H1 (cell line): ENCODE measurements at regions not wholly inside any gene's neighbourhood (a gene's known extent, or its start where the extent isn't known, plus 50 kb on each side); places are given as distances from the start of the nearest gene placed in this dataset.

Source experiments
- CTCF ChIA-PET: fragments of 300-600 bp; sonication (Branson Sonifier 250); formaldehyde crosslinking; loops from one replicate; lab custom pipeline; 2021; ENCODE audit not compliant: partially characterized antibody; lab: Charles Lee
- POLR2A ChIA-PET: fragments of 300-600 bp; sonication (Branson Sonifier 250); formaldehyde crosslinking; loops from one replicate; lab custom pipeline; 2021; ENCODE audit warnings: inconsistent platforms; ENCODE audit not compliant: partially characterized antibody; lab: Charles Lee
- DNase-seq, 2 experiments: peaks; one replicate each; pipeline versions ENCODE4 v3.0.0 to v3.0.0-alpha.2; 2010 to 2022; ENCODE audit warnings: low spot score in 2 of 2, low read depth in 1 of 2, mixed read lengths in 1 of 2
- FAIRE-seq: peaks from 2 replicates; lab custom pipeline; 2011; peaks lifted over from hg19 to GRCh38; lab: Jason Lieb, UNC
- H2AFZ ChIP-seq: 2 replicates; pipeline ENCODE4 v1.8.1; 2012; ENCODE audit warnings: low read length, inconsistent platforms
- H2AK5ac ChIP-seq: 2 replicates; pipeline ENCODE4 v1.6.1; 2013; ENCODE audit warnings: low read depth, low read length
- H2BK120ac ChIP-seq: replicated peaks from 2 replicates; pipeline ENCODE3; 2013; ENCODE audit warnings: low read depth, low read length, inconsistent platforms
- H2BK12ac ChIP-seq: 2 replicates; pipeline ENCODE4 v1.6.1; 2013; ENCODE audit warnings: low read depth, low read length
- H2BK15ac ChIP-seq: 2 replicates; pipeline ENCODE4 v1.6.1; 2013; ENCODE audit warnings: low read length
- H2BK20ac ChIP-seq: 2 replicates; pipeline ENCODE4 v1.6.1; 2013; ENCODE audit warnings: low read length
- H2BK5ac ChIP-seq: 2 replicates; pipeline ENCODE4 v1.6.1; 2013; ENCODE audit warnings: low read depth, low read length
- H3K14ac ChIP-seq: 2 replicates; pipeline ENCODE4 v1.6.1; 2013; ENCODE audit warnings: inconsistent platforms; ENCODE audit not compliant: insufficient read length
- H3K18ac ChIP-seq: 2 replicates; pipeline ENCODE4 v1.6.1; 2013; ENCODE audit warnings: low read length; ENCODE audit errors: extremely low read depth
- H3K23ac ChIP-seq: 2 replicates; pipeline ENCODE4 v1.6.1; 2013; ENCODE audit warnings: inconsistent platforms; ENCODE audit not compliant: insufficient read length
- H3K23me2 ChIP-seq: 2 replicates; pipeline ENCODE4 v1.6.1; 2013; ENCODE audit warnings: low read depth, low read length
- H3K27ac ChIP-seq: 2 replicates; pipeline ENCODE4 v1.6.1; 2011; ENCODE audit warnings: low read depth, low read length, inconsistent platforms
- H3K27me3 ChIP-seq, 4 experiments: replicated peaks in 1 of 4; 1 replicate in 1 of 4; 2 replicates in 3 of 4; pipeline versions ENCODE4 v1.6.1 to v1.8.1; 2011 to 2013; ENCODE audit warnings: low read length in 3 of 4, mild to moderate bottlenecking in 3 of 4, inconsistent platforms in 2 of 4, mixed read lengths in 2 of 4, moderate library complexity in 1 of 4; ENCODE audit not compliant: control insufficient read depth in 3 of 4, insufficient read depth in 3 of 4; ENCODE audit errors: extremely low read depth in 1 of 4
- H3K36me3 ChIP-seq, 4 experiments: 2 replicates each; pipeline versions ENCODE4 v1.6.1 to v1.8.1; 2011 to 2013; ENCODE audit warnings: mild to moderate bottlenecking in 4 of 4, low read length in 3 of 4, moderate library complexity in 2 of 4, control low read depth in 1 of 4, inconsistent platforms in 1 of 4; ENCODE audit not compliant: insufficient read depth in 4 of 4, control insufficient read depth in 2 of 4
- H3K4ac ChIP-seq: replicated peaks from 2 replicates; pipeline ENCODE3; 2013; ENCODE audit warnings: low read length, low read depth, mixed read lengths, inconsistent platforms; ENCODE audit not compliant: insufficient read length
- H3K4me1 ChIP-seq, 4 experiments: replicated peaks in 1 of 4; 1 replicate in 1 of 4; 2 replicates in 3 of 4; pipeline versions ENCODE4 v1.6.1 to v1.8.1; 2011 to 2013; ENCODE audit warnings: low read length in 3 of 4, inconsistent platforms in 2 of 4, mixed read lengths in 1 of 4; ENCODE audit not compliant: insufficient read depth in 4 of 4, control insufficient read depth in 3 of 4
- H3K4me2 ChIP-seq, 2 experiments: 2 replicates each; pipeline versions ENCODE4 v1.6.1 to v1.8.1; 2011 to 2013; ENCODE audit warnings: low read depth in 2 of 2, low read length in 2 of 2, control low read depth in 1 of 2, inconsistent platforms in 1 of 2, mild to moderate bottlenecking in 1 of 2; ENCODE audit not compliant: insufficient read depth in 1 of 2
- H3K4me3 ChIP-seq, 4 experiments: fragments of 200-600, 300-600 bp in 1 of 4; sonication (generic), shearing (Covaris generic), sonication (Bioruptor Twin) in 1 of 4; 2 replicates each; pipeline versions ENCODE4 v1.5.1 to v1.8.1; 2011 to 2016; ENCODE audit warnings: low read length in 4 of 4, low read depth in 3 of 4, control low read depth in 2 of 4, inconsistent platforms in 2 of 4, mild to moderate bottlenecking in 2 of 4, mixed read lengths in 1 of 4, moderate library complexity in 1 of 4; ENCODE audit not compliant: insufficient read depth in 2 of 4; ENCODE audit errors: extremely low read depth in 1 of 4
- H3K56ac ChIP-seq: replicated peaks from 2 replicates; pipeline ENCODE3; 2013; ENCODE audit warnings: low read depth, mild to moderate bottlenecking, mixed read lengths, low read length, inconsistent platforms; ENCODE audit not compliant: insufficient read length
- H3K79me1 ChIP-seq: 2 replicates; pipeline ENCODE4 v1.6.1; 2013; ENCODE audit warnings: low read depth, low read length, control low read depth
- H3K79me2 ChIP-seq, 2 experiments: 2 replicates each; pipeline versions ENCODE4 v1.6.1 to v1.8.1; 2012 to 2013; ENCODE audit warnings: low read length in 2 of 2, mild to moderate bottlenecking in 2 of 2, inconsistent platforms in 1 of 2; ENCODE audit not compliant: insufficient read depth in 2 of 2, control insufficient read depth in 1 of 2
- H3K9ac ChIP-seq, 4 experiments: replicated peaks in 1 of 4; 1 replicate in 1 of 4; 2 replicates in 3 of 4; pipeline versions ENCODE4 v1.6.1 to v1.8.1; 2011 to 2013; ENCODE audit warnings: low read depth in 3 of 4, low read length in 3 of 4, control low read depth in 2 of 4, mild to moderate bottlenecking in 2 of 4, moderate library complexity in 2 of 4, inconsistent platforms in 1 of 4; ENCODE audit errors: extremely low read depth in 1 of 4
- H3K9me3 ChIP-seq, 2 experiments: 2 replicates each; pipeline versions ENCODE4 v1.6.1 to v1.8.1; 2012 to 2013; ENCODE audit warnings: mild to moderate bottlenecking in 2 of 2, moderate library complexity in 2 of 2, control low read depth in 1 of 2, inconsistent platforms in 1 of 2, low read depth in 1 of 2, low read length in 1 of 2, mixed read lengths in 1 of 2; ENCODE audit not compliant: insufficient read depth in 2 of 2
- H4K20me1 ChIP-seq, 2 experiments: replicated peaks in 1 of 2; 2 replicates each; pipeline versions ENCODE3 to v1.8.1; 2011 to 2013; ENCODE audit warnings: inconsistent platforms in 2 of 2, low read length in 2 of 2, mild to moderate bottlenecking in 1 of 2; ENCODE audit not compliant: insufficient read depth in 2 of 2, control insufficient read depth in 1 of 2
- H4K5ac ChIP-seq: 2 replicates; pipeline ENCODE4 v1.6.1; 2013; ENCODE audit warnings: low read length, low read depth, mixed read lengths, inconsistent platforms; ENCODE audit not compliant: insufficient read length
- H4K8ac ChIP-seq: 2 replicates; pipeline ENCODE4 v1.8.0; 2013; ENCODE audit warnings: mild to moderate bottlenecking, moderate library complexity, low read length, inconsistent platforms; ENCODE audit not compliant: insufficient read depth; ENCODE audit errors: extremely low read depth
- H4K91ac ChIP-seq: replicated peaks from 2 replicates; pipeline ENCODE3; 2013; ENCODE audit warnings: low read length, mixed read lengths, inconsistent platforms; ENCODE audit not compliant: insufficient read length
- CHD2 ChIP-seq: IDR thresholded peaks from 2 replicates; pipeline ENCODE4 v1.6.1; 2012; ENCODE audit warnings: low read length, improper control_type of control experiment
- WGBS, 2 experiments: shearing (Covaris generic) in 1 of 2; methylation state at CpG; one replicate each; pipeline versions ENCODE4 v1.1.6 to v1.1.7; 2013 to 2015; ENCODE audit warnings: low lambda C conversion rate in 2 of 2, mixed read lengths in 2 of 2, inconsistent platforms in 1 of 2, low coverage in 1 of 2, missing lambda C conversion rate in 1 of 2; ENCODE audit not compliant: insufficient replicate concordance in 2 of 2, insufficient coverage in 1 of 2, insufficient read length in 1 of 2; ENCODE audit errors: extremely low coverage in 1 of 2, missing lambda C conversion rate in 1 of 2; 5-methylcytosine and 5-hydroxymethylcytosine counted together
- TF ChIP-seq, protein P1 (sequence below): IDR thresholded peaks from 2 replicates; pipeline ENCODE4 v1.6.1; 2012; ENCODE audit warnings: inconsistent platforms
- TF ChIP-seq, protein P2 (sequence below): IDR thresholded peaks from 2 replicates; pipeline ENCODE4 v1.6.1; 2012; ENCODE audit warnings: inconsistent platforms

DNA sequence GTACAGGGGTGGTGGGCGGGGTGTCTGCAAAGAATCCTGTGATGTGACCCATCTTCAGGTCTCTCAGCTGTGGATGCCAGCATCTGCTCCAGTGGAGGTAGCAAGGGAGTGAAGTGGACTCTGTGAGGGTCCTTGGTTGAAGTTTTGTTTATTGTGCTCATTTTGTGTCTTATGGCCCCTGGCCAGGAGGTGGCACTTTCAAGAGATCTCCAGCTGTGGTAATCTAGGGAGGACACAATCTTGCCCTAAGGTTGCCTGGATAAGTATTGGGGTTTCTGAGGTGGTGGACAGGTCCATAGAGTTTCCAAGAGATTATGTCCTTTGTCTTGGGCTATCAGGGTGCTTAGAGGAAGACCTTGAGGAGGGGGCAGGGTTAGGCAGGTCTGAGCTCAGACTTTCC lies 260.7 kb downstream of the CCDC59 start:
- Histone ChIP-seq H3K14ac (no peak overlapping the region), H3K9me3 (no peaks in the 10 kb centered on the region), H3K36me3 (no peaks in the 10 kb centered on the region), H4K8ac (no peak overlapping the region), H3K4me3 (no peak overlapping the region), H2BK12ac (no peak overlapping the region), H3K18ac (no peak overlapping the region), H3K4me2 (no peak overlapping the region), H4K20me1 (no peaks in the 10 kb centered on the region), H3K27me3 (no peaks in the 10 kb centered on the region), H2AFZ (peak overlapping the region; percentile 76), H2BK15ac (no peak overlapping the region), H3K23me2 (no peaks in the 10 kb centered on the region), H3K56ac (no peak overlapping the region), H3K4me1 (peaks cover 0 to 2% (median 0%) of the 10 kb centered on the region in 4 experiments; a peak in 1 of 7 replicates), H3K23ac (no peak overlapping the region), H3K4ac (no peak overlapping the region), H3K27ac (no peak overlapping the region), H2BK120ac (no peak overlapping the region), H3K79me2 (no peaks in the 10 kb centered on the region), H4K91ac (no peak overlapping the region), H4K5ac (no peak overlapping the region), H3K79me1 (no peaks in the 10 kb centered on the region), H3K9ac (no peak overlapping the region), H2AK5ac (no peak overlapping the region), H2BK20ac (no peak overlapping the region), H2BK5ac (no peak overlapping the region; the same call in 1 of the 2 replicates)
- DNase-seq (no peak), FAIRE-seq (no peak)
- ChIA-PET POLR2A (no interaction called here), CTCF (interaction anchor here (0.9 to 1.6 kb wide), 2 partner anchors 11 to 193 kb away, joined by 3 to 5 read pairs; no protein-coding TSS in a partner anchor)
- 50% methylated on average over 1 of the region's 1 CpG; no CpG with 5 or more reads in 1 of the 2 experiments for WGBS, 2 experiments
- TF ChIP-seq, protein P1, sequence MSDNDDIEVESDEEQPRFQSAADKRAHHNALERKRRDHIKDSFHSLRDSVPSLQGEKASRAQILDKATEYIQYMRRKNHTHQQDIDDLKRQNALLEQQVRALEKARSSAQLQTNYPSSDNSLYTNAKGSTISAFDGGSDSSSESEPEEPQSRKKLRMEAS = no peak
- TF ChIP-seq, protein P2, sequence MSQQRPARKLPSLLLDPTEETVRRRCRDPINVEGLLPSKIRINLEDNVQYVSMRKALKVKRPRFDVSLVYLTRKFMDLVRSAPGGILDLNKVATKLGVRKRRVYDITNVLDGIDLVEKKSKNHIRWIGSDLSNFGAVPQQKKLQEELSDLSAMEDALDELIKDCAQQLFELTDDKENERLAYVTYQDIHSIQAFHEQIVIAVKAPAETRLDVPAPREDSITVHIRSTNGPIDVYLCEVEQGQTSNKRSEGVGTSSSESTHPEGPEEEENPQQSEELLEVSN = no peak
- no peak for TF ChIP-seq CHD2
